Fibroblast of lung (primary cell): ENCODE measurements at regions not wholly inside any gene's neighbourhood (a gene's known extent, or its start where the extent isn't known, plus 50 kb on each side); places are given as distances from the start of the nearest gene placed in this dataset.

Experiments
- DNase-seq, 2 donors: peaks; one replicate each; pipeline versions ENCODE4 v3.0.0 to v3.0.0-alpha.2; 2010; ENCODE audit warnings: low read depth in 2 of 2
- H2AFZ ChIP-seq: 2 replicates; pipeline ENCODE4 v1.5.1; 2012; ENCODE audit warnings: low read length, control low read depth, inconsistent platforms
- H3K27ac ChIP-seq: 2 replicates; pipeline ENCODE4 v1.5.1; 2011; ENCODE audit warnings: low read length, control low read depth; ENCODE audit not compliant: insufficient read depth
- H3K27me3 ChIP-seq: 2 replicates; pipeline ENCODE4 v1.5.1; 2011; ENCODE audit warnings: mild to moderate bottlenecking, low read length; ENCODE audit not compliant: control insufficient read depth, insufficient read depth
- H3K36me3 ChIP-seq: 2 replicates; pipeline ENCODE4 v1.5.1; 2011; ENCODE audit warnings: low read length; ENCODE audit not compliant: control insufficient read depth, insufficient read depth
- H3K4me1 ChIP-seq: 2 replicates; pipeline ENCODE4 v1.5.1; 2011; ENCODE audit warnings: low read length; ENCODE audit not compliant: control insufficient read depth, insufficient read depth; ENCODE audit errors: extremely low read depth
- H3K4me2 ChIP-seq: 2 replicates; pipeline ENCODE4 v1.5.1; 2011; ENCODE audit warnings: low read length, control low read depth; ENCODE audit not compliant: insufficient read depth; ENCODE audit errors: extremely low read depth
- H3K4me3 ChIP-seq, 4 experiments: fragments of 200-600 bp in 1 of 4; sonication (generic) in 1 of 4; replicated peaks in 1 of 4; 2 replicates each; pipeline ENCODE4 v1.5.1; 2011 to 2016; ENCODE audit warnings: low read length in 4 of 4, low read depth in 3 of 4, mild to moderate bottlenecking in 3 of 4, control low read depth in 2 of 4, inconsistent platforms in 1 of 4, mixed read lengths in 1 of 4; ENCODE audit not compliant: insufficient read depth in 1 of 4; ENCODE audit errors: control extremely low read depth in 1 of 4
- H3K79me2 ChIP-seq: 2 replicates; pipeline ENCODE4 v1.5.1; 2012; ENCODE audit warnings: mild to moderate bottlenecking, low read length, inconsistent platforms; ENCODE audit not compliant: control insufficient read depth, insufficient read depth
- H3K9ac ChIP-seq: 2 replicates; pipeline ENCODE4 v1.5.1; 2011; ENCODE audit warnings: mild to moderate bottlenecking, low read length, control low read depth; ENCODE audit not compliant: insufficient read depth
- H3K9me3 ChIP-seq: 2 replicates; pipeline ENCODE4 v1.5.1; 2012; ENCODE audit warnings: low read depth, low read length; ENCODE audit not compliant: control insufficient read depth, insufficient read depth
- H4K20me1 ChIP-seq: 2 replicates; pipeline ENCODE4 v1.5.1; 2011; ENCODE audit warnings: low read length; ENCODE audit not compliant: control insufficient read depth, insufficient read depth; ENCODE audit errors: extremely low read depth
- EZH2 ChIP-seq: IDR thresholded peaks from 2 replicates; pipeline ENCODE4 v1.5.1; 2012; ENCODE audit warnings: low read length, control low read depth, mild to moderate bottlenecking; ENCODE audit errors: missing control alignments
- TF ChIP-seq, protein P1 (sequence below), 2 donors: IDR thresholded peaks in 1 of 2; conservative IDR thresholded peaks in 1 of 2; 1 replicate in 1 of 2; 2 replicates in 1 of 2; pipeline ENCODE4 v1.5.1; 2011 to 2012; ENCODE audit warnings: low read length in 2 of 2, control low read depth in 1 of 2, inconsistent platforms in 1 of 2, low read depth in 1 of 2, mild to moderate bottlenecking in 1 of 2

DNA sequence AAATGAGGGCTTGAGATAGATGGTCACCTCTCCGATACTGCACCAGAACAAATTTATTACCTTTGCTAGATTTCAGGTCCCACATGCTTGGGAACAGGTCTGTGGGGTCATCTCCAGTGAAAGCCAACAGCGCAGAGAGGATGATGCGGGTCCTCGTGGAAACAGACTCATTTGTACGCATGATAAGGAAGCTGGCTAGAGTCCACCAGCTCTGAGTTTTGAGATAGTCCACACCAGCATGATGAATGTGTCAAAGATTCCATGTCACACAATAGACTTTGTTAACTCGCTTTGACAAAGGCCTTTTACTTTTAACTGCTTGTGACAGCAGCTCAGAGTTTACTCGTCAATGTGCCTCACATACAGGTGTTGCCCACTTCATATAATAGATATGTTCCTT is 105.4 kb upstream of the TBCA start:
- H3K4me3 ChIP-seq, result no peak overlapping the region
- H3K36me3 ChIP-seq, result no peaks in the 10 kb centered on the region
- no peak overlapping the region for H3K4me2 ChIP-seq
- H3K9ac ChIP-seq, result no peak overlapping the region
- no peak for DNase-seq
- H3K9me3 ChIP-seq, result no peaks in the 10 kb centered on the region
- H3K27ac ChIP-seq, result no peak overlapping the region
- no peaks in the 10 kb centered on the region for H3K79me2 ChIP-seq
- peaks cover 2% of the 10 kb centered on the region for H3K4me1 ChIP-seq
- TF ChIP-seq EZH2, result no peak
- TF ChIP-seq, protein P1, sequence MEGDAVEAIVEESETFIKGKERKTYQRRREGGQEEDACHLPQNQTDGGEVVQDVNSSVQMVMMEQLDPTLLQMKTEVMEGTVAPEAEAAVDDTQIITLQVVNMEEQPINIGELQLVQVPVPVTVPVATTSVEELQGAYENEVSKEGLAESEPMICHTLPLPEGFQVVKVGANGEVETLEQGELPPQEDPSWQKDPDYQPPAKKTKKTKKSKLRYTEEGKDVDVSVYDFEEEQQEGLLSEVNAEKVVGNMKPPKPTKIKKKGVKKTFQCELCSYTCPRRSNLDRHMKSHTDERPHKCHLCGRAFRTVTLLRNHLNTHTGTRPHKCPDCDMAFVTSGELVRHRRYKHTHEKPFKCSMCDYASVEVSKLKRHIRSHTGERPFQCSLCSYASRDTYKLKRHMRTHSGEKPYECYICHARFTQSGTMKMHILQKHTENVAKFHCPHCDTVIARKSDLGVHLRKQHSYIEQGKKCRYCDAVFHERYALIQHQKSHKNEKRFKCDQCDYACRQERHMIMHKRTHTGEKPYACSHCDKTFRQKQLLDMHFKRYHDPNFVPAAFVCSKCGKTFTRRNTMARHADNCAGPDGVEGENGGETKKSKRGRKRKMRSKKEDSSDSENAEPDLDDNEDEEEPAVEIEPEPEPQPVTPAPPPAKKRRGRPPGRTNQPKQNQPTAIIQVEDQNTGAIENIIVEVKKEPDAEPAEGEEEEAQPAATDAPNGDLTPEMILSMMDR (conservative IDR thresholded peaks at IDR 0.05 in 1 of 2, IDR thresholded peaks at IDR 0.05 in 1 of 2; ENCODE audit: low read depth in 1 of 2, low read length in 2 of 2), result no peak
- no peak overlapping the region for H2AFZ ChIP-seq
- no peaks in the 10 kb centered on the region for H4K20me1 ChIP-seq
- H3K27me3 ChIP-seq, result peaks cover 2% of the 10 kb centered on the region

DNA sequence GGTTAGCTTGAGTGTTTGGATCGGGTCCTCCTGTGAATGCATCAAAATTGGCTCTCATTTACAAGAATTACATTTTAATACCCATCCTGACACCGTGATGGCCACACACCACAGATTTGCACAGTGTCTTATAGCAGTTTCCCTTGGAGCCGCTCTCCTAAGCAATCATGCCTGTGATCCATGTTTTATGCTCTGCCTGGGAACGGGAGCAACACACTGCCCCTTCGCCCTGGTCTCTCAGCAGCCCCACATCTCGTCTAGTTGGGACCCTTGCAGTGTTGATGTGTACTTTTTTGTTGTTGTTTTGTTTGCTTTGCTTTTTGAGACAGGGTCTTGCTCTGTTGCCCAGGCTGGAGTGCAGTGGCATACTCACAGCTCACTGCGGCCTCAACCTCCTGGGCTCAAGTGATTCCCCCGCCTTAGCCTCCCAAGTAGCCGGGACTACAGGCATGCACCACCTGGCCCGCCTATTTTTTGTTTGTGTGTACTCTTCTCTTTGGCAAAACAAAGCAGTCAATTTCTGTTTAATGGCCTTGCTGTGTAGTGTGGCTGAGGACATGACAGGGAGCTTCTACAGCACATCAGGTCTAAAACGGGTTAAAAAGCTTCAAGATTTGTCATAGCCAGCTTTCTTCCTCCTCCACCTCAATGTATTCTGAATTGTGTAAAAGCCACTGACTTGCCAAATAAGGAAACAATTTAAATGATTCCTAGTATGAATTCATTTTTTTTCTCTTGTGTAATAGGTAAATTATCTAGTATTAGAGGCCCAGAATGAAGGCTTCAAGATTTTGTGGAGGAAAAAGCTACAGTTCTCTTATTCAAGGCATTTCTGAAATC is 101.6 kb upstream of the TBCA start:
- Histone ChIP-seq H3K27me3 (no peaks in the 10 kb centered on the region), H2AFZ (peak overlapping the region; percentile 78), H3K27ac (no peak overlapping the region), H3K36me3 (no peaks in the 10 kb centered on the region), H3K79me2 (no peaks in the 10 kb centered on the region), H3K9me3 (no peaks in the 10 kb centered on the region), H4K20me1 (no peaks in the 10 kb centered on the region), H3K4me1 (peaks cover 2% of the 10 kb centered on the region), H3K4me3 (no peak overlapping the region), H3K9ac (no peak overlapping the region), H3K4me2 (peak overlapping the region; percentile 65)
- DNase-seq, result no peak
- TF ChIP-seq, protein P1 (conservative IDR thresholded peaks at IDR 0.05 in 1 of 2, IDR thresholded peaks at IDR 0.05 in 1 of 2; ENCODE audit: low read depth in 1 of 2, low read length in 2 of 2), result no peak
- no peak for TF ChIP-seq EZH2

DNA sequence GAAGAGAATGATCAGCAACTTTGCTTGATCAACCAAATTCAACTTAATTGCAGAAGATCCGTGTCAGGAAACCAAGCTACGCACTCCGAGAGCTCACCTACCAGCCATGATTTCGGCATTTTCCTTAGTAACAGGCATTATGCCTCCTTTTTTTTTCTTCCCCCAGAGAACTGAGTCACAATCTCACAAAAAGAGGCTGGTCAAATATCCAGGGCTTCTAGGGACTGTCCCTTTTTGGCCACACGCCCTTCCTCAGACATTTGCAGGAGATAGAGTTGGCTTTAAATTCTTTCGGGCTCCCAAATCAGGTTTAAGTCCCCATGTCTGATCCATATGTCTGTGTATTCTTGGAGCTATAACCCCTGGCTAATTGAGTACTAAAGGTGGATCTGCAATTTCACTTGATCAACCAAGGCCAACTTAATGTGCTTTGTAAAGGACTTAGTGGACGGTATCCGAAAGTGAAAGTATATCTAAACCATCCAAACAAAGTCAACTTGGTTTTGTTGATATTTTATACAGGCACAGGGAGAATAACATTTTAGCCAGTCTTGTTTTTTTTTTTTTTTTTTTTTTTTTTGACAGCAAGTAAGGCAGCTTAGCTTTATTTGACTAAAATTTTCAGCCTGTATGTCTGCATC is 100.8 kb upstream of the TBCA start:
- H3K27ac ChIP-seq, result no peak overlapping the region

More for the DNA sequence above, 100.8 kb upstream of the TBCA start:
- no peaks in the 10 kb centered on the region for H4K20me1 ChIP-seq
- H3K79me2 ChIP-seq, result no peaks in the 10 kb centered on the region
- no peaks in the 10 kb centered on the region for H3K27me3 ChIP-seq
- no peak overlapping the region for H2AFZ ChIP-seq
- H3K36me3 ChIP-seq, result no peaks in the 10 kb centered on the region
- peak overlapping the region in 1 of 4 experiments; percentile 16 for H3K4me3 ChIP-seq
- H3K4me1 ChIP-seq, result peaks cover 2% of the 10 kb centered on the region
- H3K9ac ChIP-seq, result no peak overlapping the region
- TF ChIP-seq, protein P1 (conservative IDR thresholded peaks at IDR 0.05 in 1 of 2, IDR thresholded peaks at IDR 0.05 in 1 of 2; ENCODE audit: low read depth in 1 of 2, low read length in 2 of 2), result no peak
- H3K9me3 ChIP-seq, result no peaks in the 10 kb centered on the region
- DNase-seq, result peak in 1 of 2 donors; percentile 31
- peak overlapping the region; percentile 65 for H3K4me2 ChIP-seq
